Fibroblast of pulmonary artery (primary cell): ENCODE measurements at regions not wholly inside any gene's neighbourhood (a gene's known extent, or its start where the extent isn't known, plus 50 kb on each side); places are given as distances from the start of the nearest gene placed in this dataset.
"Not testable (repeated sequence)": the region's sequence is repeated elsewhere in the genome, so short reads cannot be mapped to it uniquely, and the experiment has no call there.

Source experiments
- DNase-seq: peaks from one replicate; pipeline ENCODE4 v3.0.0-alpha.2; 2010; ENCODE audit warnings: low read depth
- H3K4me3 ChIP-seq: replicated peaks from 2 replicates; pipeline ENCODE4 v1.5.1; 2011; ENCODE audit warnings: low read depth, mild to moderate bottlenecking, control low read depth, low read length, moderate library complexity
- TF ChIP-seq, protein P1 (sequence below): IDR thresholded peaks from 2 replicates; pipeline ENCODE4 v1.5.1; 2011; ENCODE audit warnings: mild to moderate bottlenecking, control low read depth, low read length, inconsistent platforms; ENCODE audit errors: missing control alignments

DNA sequence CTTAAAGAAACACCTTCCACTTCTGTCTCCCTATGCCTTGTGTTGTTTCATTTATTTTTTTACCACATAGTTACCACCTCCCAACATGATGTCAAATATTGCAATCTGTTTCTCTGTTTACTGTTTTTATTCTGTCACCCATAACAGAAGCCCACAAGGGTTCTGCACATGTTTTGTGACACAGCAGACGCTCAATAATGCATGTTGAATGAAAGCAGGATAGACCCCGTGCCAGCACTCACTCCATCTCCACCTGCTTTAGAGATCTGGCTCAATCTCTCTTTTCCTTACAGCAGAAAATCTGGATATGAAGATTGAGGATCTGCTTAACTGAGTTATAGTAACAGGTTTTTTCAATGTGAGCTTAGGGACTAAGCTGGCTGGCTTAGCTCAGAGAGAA is 116.8 kb upstream of the NUDT10 start:
- DNase-seq: no peak
- H3K4me3 ChIP-seq: no peak overlapping the region
- TF ChIP-seq, protein P1, sequence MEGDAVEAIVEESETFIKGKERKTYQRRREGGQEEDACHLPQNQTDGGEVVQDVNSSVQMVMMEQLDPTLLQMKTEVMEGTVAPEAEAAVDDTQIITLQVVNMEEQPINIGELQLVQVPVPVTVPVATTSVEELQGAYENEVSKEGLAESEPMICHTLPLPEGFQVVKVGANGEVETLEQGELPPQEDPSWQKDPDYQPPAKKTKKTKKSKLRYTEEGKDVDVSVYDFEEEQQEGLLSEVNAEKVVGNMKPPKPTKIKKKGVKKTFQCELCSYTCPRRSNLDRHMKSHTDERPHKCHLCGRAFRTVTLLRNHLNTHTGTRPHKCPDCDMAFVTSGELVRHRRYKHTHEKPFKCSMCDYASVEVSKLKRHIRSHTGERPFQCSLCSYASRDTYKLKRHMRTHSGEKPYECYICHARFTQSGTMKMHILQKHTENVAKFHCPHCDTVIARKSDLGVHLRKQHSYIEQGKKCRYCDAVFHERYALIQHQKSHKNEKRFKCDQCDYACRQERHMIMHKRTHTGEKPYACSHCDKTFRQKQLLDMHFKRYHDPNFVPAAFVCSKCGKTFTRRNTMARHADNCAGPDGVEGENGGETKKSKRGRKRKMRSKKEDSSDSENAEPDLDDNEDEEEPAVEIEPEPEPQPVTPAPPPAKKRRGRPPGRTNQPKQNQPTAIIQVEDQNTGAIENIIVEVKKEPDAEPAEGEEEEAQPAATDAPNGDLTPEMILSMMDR: no peak

DNA sequence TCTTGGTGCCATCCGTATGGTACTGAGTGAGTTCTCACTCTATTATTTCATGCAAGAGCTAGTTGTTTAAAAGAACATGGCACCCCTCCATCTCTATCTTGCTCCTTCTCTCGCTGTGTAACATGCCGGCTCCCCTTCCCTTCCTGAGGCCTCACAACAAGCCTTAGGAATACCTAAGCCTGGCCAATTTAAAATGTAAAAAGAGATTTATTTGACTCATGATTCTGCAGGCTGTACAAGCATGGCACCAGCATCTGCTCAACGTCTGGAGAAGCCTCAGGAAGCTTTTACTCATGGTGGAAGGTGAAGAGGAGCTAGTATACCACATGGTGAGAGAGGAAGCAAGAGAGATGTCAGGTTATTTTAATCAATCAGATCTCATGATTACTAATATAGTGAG is 90.4 kb upstream of the NUDT10 start:
- DNase-seq: no peak
- TF ChIP-seq, protein P1: no peak
- no peak overlapping the region for H3K4me3 ChIP-seq

DNA sequence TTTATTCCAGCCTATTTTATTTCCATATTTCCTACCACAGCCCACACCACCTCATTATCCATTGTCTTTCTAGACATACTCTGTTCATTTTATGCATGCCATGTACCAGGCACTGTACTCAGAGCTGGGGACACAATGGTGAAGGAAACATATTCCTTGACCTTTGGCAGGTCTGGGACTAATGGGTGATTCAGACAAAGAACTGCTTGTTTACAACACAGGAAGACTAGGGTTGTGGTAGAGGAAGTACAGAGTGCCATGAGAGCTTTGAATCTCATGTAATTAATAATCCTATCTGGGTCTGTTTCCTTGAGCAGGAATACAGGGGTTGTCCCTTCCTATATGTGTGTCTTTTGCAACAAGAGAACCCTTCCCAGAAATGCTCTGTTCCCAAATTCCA is 75.1 kb upstream of the NUDT10 start:
- no peak for DNase-seq

DNA sequence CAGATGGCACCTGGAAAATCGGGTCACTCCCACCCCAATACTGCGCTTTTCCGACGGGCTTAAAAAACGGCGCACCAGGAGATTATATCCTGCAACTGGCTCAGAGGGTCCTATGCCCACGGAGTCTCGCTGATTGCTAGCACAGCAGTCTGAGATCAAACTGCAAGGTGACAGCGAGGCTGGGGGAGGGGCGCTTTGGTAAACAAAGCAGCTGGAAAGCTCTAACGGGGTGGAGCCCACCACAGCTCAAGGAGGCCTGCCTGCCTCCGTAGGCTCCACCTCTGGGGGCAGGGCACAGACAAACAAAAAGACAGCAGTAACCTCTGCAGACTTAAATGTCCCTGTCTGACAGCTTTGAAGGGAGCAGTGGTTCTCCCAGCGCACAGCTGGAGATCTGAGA is 70.4 kb upstream of the NUDT10 start:
- DNase-seq, H3K4me3 ChIP-seq: not testable (repeated sequence)

More for the DNA sequence above, 75.1 kb upstream of the NUDT10 start:
- H3K4me3 ChIP-seq: no peak overlapping the region
- TF ChIP-seq, protein P1: no peak

DNA sequence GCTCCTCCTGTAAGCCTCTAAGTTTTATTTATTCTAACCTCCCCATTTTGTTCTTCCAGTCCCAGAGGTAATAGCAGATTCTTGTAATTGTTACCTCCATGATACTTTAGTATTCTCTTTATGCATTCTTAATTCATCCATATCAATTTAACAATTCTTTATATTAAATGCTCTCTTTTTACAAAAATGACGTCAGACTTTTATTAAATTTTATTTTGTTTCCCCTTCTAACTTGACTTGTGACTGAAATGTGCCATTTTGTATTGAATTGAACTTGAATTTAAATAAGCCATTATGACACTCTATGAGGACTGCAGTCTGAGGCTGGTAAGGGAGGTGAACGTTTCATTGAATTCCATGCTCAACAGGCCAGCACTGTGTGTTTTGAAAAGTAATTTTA is 60.0 kb upstream of the NUDT10 start:
- H3K4me3 ChIP-seq: no peak overlapping the region
- TF ChIP-seq, protein P1: no peak
- DNase-seq: no peak

DNA sequence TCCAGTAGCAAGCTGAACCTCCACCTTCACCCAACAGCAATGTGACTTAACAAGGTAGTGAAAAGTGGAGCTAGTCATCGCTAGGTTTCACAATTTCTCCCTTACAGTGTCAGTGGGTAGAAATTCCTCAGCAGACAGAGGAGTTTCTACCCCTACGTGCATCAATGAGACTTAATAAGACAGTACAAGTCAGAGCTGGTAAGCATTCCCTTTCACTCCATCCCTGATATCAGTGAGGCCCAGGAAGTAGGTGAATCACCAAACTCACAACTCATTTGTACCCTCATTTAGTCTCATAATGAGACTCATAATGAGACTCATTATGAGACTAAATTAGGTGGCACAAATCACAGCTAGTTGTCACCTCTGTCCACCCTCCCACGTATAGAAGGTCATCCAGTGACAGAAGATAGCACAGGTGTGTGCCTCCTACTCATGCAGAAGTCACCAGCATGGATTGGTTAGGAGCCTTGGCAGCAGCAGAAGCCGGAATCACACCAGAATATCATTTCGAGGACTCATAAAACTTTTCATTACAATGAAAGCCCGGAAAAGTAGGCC is 50.8 kb upstream of the NUDT10 start:
- TF ChIP-seq, protein P1: no peak
- no peak for DNase-seq
- no peak overlapping the region for H3K4me3 ChIP-seq
